ENCODE measurements at regions not wholly inside any gene's neighbourhood (a gene's known extent, or its start where the extent isn't known, plus 50 kb on each side); places are given as distances from the start of the nearest gene placed in this dataset.

DNA sequence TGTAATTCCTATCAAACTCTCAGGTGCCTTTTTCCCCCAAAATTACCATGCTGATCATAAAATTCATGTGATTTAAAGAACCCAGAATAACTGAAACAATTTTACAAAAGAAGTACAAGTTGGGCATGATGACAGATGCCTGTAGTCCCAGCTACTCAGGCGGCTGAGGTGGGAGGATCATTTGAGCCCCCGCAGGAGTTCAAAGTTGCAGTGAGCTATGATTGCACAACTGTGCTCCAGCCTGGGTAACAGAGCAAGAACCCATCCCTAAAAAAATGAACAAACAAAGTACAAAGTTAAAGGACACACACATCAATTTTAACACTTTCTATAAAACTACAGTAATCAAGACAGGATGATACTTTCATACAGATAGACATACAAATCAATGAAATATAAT, 97.9 kb upstream of the LPAR1 start:
- no peak for TF ChIP-seq ZNF671 (CRISPR knock-in tag; IDR thresholded peaks at IDR 0.05)
- TF ChIP-seq, protein P1, sequence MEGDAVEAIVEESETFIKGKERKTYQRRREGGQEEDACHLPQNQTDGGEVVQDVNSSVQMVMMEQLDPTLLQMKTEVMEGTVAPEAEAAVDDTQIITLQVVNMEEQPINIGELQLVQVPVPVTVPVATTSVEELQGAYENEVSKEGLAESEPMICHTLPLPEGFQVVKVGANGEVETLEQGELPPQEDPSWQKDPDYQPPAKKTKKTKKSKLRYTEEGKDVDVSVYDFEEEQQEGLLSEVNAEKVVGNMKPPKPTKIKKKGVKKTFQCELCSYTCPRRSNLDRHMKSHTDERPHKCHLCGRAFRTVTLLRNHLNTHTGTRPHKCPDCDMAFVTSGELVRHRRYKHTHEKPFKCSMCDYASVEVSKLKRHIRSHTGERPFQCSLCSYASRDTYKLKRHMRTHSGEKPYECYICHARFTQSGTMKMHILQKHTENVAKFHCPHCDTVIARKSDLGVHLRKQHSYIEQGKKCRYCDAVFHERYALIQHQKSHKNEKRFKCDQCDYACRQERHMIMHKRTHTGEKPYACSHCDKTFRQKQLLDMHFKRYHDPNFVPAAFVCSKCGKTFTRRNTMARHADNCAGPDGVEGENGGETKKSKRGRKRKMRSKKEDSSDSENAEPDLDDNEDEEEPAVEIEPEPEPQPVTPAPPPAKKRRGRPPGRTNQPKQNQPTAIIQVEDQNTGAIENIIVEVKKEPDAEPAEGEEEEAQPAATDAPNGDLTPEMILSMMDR (IDR thresholded peaks at IDR 0.05), result no peak
- TF ChIP-seq, protein P2, sequence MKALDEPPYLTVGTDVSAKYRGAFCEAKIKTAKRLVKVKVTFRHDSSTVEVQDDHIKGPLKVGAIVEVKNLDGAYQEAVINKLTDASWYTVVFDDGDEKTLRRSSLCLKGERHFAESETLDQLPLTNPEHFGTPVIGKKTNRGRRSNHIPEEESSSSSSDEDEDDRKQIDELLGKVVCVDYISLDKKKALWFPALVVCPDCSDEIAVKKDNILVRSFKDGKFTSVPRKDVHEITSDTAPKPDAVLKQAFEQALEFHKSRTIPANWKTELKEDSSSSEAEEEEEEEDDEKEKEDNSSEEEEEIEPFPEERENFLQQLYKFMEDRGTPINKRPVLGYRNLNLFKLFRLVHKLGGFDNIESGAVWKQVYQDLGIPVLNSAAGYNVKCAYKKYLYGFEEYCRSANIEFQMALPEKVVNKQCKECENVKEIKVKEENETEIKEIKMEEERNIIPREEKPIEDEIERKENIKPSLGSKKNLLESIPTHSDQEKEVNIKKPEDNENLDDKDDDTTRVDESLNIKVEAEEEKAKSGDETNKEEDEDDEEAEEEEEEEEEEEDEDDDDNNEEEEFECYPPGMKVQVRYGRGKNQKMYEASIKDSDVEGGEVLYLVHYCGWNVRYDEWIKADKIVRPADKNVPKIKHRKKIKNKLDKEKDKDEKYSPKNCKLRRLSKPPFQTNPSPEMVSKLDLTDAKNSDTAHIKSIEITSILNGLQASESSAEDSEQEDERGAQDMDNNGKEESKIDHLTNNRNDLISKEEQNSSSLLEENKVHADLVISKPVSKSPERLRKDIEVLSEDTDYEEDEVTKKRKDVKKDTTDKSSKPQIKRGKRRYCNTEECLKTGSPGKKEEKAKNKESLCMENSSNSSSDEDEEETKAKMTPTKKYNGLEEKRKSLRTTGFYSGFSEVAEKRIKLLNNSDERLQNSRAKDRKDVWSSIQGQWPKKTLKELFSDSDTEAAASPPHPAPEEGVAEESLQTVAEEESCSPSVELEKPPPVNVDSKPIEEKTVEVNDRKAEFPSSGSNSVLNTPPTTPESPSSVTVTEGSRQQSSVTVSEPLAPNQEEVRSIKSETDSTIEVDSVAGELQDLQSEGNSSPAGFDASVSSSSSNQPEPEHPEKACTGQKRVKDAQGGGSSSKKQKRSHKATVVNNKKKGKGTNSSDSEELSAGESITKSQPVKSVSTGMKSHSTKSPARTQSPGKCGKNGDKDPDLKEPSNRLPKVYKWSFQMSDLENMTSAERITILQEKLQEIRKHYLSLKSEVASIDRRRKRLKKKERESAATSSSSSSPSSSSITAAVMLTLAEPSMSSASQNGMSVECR (CRISPR knock-in tag; IDR thresholded peaks at IDR 0.05; ENCODE audit: borderline replicate concordance), result no peak
- TF ChIP-seq JUN (CRISPR knock-in tag; IDR thresholded peaks at IDR 0.05), result no peak
- TF ChIP-seq, protein P3, sequence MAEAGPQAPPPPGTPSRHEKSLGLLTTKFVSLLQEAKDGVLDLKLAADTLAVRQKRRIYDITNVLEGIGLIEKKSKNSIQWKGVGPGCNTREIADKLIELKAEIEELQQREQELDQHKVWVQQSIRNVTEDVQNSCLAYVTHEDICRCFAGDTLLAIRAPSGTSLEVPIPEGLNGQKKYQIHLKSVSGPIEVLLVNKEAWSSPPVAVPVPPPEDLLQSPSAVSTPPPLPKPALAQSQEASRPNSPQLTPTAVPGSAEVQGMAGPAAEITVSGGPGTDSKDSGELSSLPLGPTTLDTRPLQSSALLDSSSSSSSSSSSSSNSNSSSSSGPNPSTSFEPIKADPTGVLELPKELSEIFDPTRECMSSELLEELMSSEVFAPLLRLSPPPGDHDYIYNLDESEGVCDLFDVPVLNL (CRISPR knock-in tag; IDR thresholded peaks at IDR 0.05; ENCODE audit: borderline replicate concordance, low read depth), result no peak
- TF ChIP-seq, protein P4, sequence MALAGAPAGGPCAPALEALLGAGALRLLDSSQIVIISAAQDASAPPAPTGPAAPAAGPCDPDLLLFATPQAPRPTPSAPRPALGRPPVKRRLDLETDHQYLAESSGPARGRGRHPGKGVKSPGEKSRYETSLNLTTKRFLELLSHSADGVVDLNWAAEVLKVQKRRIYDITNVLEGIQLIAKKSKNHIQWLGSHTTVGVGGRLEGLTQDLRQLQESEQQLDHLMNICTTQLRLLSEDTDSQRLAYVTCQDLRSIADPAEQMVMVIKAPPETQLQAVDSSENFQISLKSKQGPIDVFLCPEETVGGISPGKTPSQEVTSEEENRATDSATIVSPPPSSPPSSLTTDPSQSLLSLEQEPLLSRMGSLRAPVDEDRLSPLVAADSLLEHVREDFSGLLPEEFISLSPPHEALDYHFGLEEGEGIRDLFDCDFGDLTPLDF (CRISPR knock-in tag; IDR thresholded peaks at IDR 0.05), result no peak
- no peak for TF ChIP-seq TEAD4 (CRISPR knock-in tag; IDR thresholded peaks at IDR 0.05)
- TF ChIP-seq CREM (CRISPR knock-in tag; IDR thresholded peaks at IDR 0.05), result no peak
- no peak for TF ChIP-seq CREB1 (CRISPR knock-in tag; IDR thresholded peaks at IDR 0.05)
- no peak for TF ChIP-seq NFYB (CRISPR knock-in tag; conservative IDR thresholded peaks at IDR 0.05; ENCODE audit: low read depth)
- no peak for TF ChIP-seq TCF7 (CRISPR knock-in tag; IDR thresholded peaks at IDR 0.05; ENCODE audit: low read depth)
- TF ChIP-seq PRRX2 (CRISPR knock-in tag; IDR thresholded peaks at IDR 0.05), result no peak
- TF ChIP-seq, protein P5, sequence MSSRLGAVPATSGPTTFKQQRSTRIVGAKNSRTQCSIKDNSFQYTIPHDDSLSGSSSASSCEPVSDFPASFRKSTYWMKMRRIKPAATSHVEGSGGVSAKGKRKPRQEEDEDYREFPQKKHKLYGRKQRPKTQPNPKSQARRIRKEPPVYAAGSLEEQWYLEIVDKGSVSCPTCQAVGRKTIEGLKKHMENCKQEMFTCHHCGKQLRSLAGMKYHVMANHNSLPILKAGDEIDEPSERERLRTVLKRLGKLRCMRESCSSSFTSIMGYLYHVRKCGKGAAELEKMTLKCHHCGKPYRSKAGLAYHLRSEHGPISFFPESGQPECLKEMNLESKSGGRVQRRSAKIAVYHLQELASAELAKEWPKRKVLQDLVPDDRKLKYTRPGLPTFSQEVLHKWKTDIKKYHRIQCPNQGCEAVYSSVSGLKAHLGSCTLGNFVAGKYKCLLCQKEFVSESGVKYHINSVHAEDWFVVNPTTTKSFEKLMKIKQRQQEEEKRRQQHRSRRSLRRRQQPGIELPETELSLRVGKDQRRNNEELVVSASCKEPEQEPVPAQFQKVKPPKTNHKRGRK (CRISPR knock-in tag; IDR thresholded peaks at IDR 0.05; ENCODE audit: borderline replicate concordance), result no peak
- no peak for TF ChIP-seq ZNF232 (CRISPR knock-in tag; IDR thresholded peaks at IDR 0.05)
